HepG2 (cell line): ENCODE measurements at regions not wholly inside any gene's neighbourhood (a gene's known extent, or its start where the extent isn't known, plus 50 kb on each side); places are given as distances from the start of the nearest gene placed in this dataset.

Source experiments
- ARNT ChIP-seq: fragments of 450-650 bp; IDR thresholded peaks from 2 replicates; pipeline ENCODE4 v1.6.1; 2017
- ATF5 ChIP-seq: sonication (generic); formaldehyde crosslinking; IDR thresholded peaks from 2 replicates; pipeline ENCODE4 v1.4.0; 2020; ENCODE audit warnings: mild to moderate bottlenecking, low read depth, missing genetic modification reagents
- IRF2 ChIP-seq: IDR thresholded peaks from 2 replicates; pipeline ENCODE4 v1.6.1; 2018; ENCODE audit warnings: missing genetic modification reagents, missing compliant biosample characterization
- MYNN ChIP-seq: sonication (generic); formaldehyde crosslinking; IDR thresholded peaks from 2 replicates; pipeline ENCODE4 v1.4.0; 2020; ENCODE audit warnings: mild to moderate bottlenecking, low read depth, missing genetic modification reagents
- PRDM10 ChIP-seq: sonication (generic); formaldehyde crosslinking; IDR thresholded peaks from 2 replicates; pipeline ENCODE4 v1.4.0; 2020; ENCODE audit warnings: low read depth, missing genetic modification reagents
- SAFB2 ChIP-seq: sonication (generic); formaldehyde crosslinking; IDR thresholded peaks from 2 replicates; pipeline ENCODE4 v1.5.1; 2020; ENCODE audit warnings: missing genetic modification reagents, low read depth, mild to moderate bottlenecking, borderline replicate concordance
- SIX1 ChIP-seq: sonication (generic); formaldehyde crosslinking; IDR thresholded peaks from 2 replicates; pipeline ENCODE4 v1.4.0; 2020; ENCODE audit warnings: missing genetic modification reagents, borderline replicate concordance
- ZBTB4 ChIP-seq: sonication (generic); formaldehyde crosslinking; IDR thresholded peaks from 2 replicates; pipeline ENCODE4 v1.4.0; 2020; ENCODE audit warnings: missing genetic modification reagents, mild to moderate bottlenecking, borderline replicate concordance
- ZBTB46 ChIP-seq: sonication (generic); formaldehyde crosslinking; IDR thresholded peaks from 2 replicates; pipeline ENCODE4 v1.4.0; 2020; ENCODE audit warnings: mild to moderate bottlenecking, missing genetic modification reagents, borderline replicate concordance
- ZNF280B ChIP-seq: sonication (generic); formaldehyde crosslinking; IDR thresholded peaks from 2 replicates; pipeline ENCODE4 v1.5.0; 2020; ENCODE audit warnings: missing genetic modification reagents, mild to moderate bottlenecking, borderline replicate concordance

GRCh38 chr3:106862067-106862466 lies 515.2 kb upstream of the CCDC54 start (continued):
- TF ChIP-seq IRF2 (CRISPR knock-in tag) (no peak), MYNN (no peak), SAFB2 (CRISPR knock-in tag) (no peak), ATF5 (no peak), ARNT (no peak), SIX1 (CRISPR knock-in tag) (no peak), PRDM10 (CRISPR knock-in tag) (no peak), ZNF280B (CRISPR knock-in tag) (no peak), ZBTB46 (CRISPR knock-in tag) (no peak), ZBTB4 (CRISPR knock-in tag) (no peak)
